Stimulated activated CD8-positive, alpha-beta memory T cell treated with anti-CD3 and anti-CD28 coated beads, Interleukin-15, amount 100 ng/mL, for 4 hours (primary cell): ENCODE measurements at regions not wholly inside any gene's neighbourhood (a gene's known extent, or its start where the extent isn't known, plus 50 kb on each side); places are given as distances from the start of the nearest gene placed in this dataset.
"Not testable (repeated sequence)": the region's sequence is repeated elsewhere in the genome, so short reads cannot be mapped to it uniquely, and the experiment has no call there.

Experiments used
- DNase-seq, 2 donors: peaks; one replicate each; pipeline ENCODE4 v3.0.0-alpha.2; 2020; ENCODE audit warnings: low read depth in 2 of 2

- no peak for DNase-seq
Measured at GRCh38 chr12:131375972-131376345, 334.9 kb upstream of the SFSWAP start.

- DNase-seq: no peak
Measured at GRCh38 chr12:131378176-131378842, 332.6 kb upstream of the SFSWAP start.

DNA sequence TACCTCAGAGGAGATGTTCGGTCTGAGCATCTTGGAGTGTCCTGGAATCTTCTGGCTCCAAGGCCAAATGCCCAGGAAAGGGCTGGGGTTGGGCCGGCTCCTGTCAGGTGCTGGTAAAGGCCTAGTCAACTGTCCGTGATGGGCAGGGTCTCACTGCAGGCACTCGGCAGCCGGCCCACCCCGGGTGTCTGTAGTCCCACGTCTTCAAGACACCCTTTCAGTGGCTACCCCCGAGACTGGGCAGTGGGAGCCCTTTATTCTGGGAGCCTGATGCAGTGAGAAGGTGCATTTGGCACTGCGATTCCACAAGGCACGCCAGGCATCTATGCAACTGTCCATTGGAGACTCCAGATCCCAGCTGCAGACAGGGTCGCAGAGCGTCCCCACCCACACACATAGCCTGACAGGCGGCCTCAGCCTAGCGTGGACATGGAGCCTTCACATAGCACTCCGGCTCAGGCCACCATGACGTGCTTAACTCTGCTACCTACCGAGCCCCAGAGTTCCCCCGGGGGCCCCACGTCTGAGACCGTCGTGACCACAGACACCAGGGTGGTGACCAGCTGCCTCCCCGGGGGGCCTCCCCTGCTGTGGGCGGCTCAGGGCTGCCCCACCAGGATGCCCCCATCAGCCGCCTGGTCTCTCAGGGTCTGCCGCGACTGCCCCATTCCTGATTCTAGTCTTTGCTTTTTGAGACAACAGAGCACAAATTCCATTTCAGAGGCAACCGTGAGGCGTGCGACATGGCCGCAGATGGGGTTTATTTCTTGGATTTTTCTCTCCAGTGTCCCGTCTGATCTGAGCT is 331.8 kb upstream of the SFSWAP start:
- DNase-seq: no peak

DNA sequence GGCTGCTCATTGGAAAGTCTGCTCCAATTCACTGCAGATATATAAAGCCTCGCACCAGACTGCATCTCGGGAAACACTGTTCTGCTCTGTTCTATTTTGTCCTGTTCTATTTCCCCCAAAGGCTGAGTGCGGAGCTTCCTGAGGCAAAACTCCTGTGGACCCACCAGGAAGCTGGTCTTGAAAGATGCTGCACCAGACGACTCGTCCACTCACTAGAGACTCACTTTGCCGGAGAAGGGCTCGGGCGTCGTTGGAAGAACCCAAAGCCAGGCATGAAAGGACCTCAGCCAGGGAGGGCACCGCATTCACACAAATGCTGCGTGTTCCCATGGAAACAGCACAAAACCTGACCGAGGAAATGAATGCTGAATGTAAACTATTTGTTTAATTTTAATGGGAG is 331.2 kb upstream of the SFSWAP start:
- no peak for DNase-seq

DNA sequence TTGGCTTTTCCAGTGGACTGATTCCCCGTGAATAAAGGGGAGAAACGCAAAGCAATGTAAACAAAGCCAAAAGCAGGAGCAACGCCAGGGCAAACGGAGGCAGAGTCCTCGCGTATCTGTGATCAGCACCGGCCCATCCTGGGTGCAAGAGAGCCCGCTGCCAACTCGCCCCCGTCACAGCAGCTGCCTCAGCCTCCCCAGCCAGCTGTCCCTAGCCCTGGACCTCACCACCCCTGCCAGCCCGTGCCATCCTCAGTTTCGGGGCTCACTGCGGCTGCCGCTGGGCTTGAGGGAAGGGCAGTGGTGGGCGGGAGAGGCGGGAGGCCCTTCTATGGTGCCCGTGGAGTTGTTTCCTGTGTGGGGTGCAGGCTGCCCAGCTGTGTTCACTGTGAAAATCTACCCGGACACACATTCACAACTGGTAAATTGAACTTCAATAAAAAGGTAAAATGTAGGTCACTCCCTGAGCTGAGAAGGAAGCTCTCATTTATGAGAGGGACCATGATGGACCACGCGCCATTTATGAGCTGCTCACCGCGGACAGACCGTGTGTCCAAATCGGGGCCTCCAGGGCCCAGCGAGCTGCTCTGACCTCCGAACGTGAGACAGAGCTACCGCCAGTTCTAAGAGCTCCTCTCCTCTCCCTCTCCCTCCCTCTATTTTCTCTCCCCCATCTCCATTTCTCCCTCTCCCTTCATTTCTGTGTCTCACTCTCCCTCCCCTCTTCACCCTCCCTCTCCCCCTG is 330.5 kb upstream of the SFSWAP start:
- no peak for DNase-seq

DNA sequence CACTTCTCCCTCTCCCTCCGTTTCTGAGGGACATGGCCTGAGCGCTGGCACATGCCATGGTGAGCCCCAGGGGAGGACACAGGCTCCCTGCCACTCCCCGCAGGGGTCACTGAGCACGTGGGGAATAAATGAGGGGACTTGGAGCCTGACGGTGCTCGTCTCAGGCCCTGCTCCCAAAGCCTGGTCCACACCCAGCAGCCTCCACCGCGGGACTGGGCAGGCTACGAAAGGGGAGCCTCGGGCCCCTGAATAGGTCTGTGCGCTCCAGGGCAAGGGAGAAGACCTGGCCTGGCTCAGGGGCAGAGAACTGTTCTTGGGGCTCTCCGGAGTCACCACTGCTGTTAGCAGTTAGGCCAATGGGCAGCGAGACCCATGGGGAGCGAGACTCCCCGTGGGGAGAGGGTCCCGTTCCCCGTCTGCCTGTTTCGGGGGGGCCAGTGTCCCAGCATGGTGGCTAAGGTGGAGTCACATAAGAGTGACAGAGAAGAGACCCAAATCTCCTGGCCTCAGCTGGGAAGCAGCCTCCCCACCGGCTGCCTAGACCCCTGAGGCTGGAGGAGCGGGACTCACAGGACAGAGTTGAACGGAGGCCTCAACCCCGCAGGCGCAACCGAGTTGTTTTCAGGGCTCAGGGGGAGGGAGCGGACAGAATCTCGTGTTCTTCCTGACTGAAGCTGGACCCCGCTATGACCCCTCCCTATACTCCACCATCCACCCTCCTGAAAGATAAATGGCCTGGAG is 329.8 kb upstream of the SFSWAP start:
- DNase-seq: no peak

DNA sequence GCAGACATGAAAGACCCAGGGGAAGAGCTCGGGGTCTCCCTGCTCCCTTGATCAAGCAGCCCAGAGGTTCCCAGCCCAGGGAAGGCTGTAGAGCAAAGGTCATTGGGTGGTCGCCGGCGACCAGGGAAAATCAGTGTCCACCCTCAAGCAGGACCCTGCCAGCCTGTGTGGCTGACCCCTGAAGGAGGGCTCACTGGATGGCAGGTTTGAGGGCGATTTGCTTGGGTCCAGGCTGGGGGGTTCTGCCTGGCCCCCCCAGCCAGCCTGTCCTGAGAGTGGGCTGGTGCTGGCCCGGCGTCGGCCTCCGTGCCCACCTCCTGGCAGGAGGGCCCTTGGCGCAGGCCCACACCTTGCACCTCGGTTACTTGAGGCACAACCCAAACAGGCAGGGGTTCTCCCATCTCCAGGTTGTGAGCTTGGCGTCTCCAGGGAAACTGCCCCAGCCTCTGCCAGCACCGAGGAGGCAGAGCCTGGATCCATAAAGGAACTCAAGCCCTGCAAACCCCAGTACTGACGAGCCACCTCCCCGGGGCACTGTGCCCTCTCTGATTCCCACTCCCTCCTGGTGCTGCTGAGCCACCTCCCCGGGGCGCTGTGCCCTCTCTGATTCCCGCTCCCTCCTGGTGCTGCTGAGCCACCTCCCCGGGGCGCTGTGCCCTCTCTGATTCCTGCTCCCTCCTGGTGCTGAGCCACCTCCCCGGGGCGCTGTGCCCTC is 329.0 kb upstream of the SFSWAP start:
- no peak for DNase-seq

DNA sequence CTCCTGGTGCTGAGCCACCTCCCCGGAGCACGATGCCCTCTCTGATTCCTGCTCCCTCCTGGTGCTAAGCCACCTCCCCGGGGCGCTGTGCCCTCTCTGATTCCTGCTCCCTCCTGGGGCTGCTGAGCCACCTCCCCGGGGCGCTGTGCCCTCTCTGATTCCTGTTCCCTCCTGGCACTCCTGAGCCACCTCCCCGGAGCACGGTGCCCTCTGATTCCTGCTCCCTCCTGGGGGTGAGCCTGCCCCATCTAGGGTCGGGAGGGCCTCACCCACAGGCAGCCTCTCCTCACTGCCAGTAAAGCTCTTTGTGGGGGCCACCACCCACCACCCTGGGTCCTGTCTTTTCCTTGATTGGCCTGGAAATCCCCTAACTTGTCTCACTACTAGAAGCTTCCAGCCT is 327.6 kb upstream of the SFSWAP start:
- no peak for DNase-seq

DNA sequence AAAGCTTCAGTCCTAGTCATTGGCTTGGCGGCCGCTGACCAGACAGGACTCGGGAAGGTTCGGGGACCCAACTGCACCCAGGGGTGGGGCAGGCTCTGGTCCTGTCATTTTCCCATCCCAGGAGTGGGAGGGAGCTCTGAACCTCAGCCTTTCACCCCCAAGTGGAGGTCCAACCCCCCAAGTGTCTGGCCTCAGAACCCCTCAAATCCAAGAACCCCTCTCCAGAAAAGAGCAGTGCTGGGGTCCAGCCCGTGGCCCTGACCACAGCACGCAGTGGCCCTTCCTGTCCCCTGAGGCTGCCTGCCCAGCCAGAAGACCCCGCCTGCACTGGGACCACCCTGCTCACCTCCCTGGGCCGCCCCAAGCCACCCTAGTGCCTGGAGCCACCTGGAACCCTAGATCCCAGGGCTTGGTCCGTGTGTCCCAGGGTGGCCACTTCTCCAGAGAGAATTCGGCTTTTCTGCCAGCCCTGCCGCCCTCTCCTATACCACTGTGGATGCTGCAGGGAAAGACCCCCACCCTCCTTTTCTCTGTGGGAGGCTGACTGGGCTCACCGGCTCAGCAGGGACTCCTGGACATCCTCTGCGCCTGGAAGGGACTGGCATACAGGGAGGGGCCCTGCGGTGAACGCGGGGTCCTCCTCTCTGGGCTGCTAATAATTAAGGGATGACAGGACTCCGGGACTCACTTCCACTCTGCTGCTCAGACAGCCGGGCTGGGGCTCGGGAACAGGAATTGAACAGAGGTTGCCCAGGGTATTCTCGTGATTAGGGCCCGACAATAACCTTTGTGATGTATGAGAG is 326.9 kb upstream of the SFSWAP start:
- DNase-seq: no peak

- DNase-seq: no peak
Measured at GRCh38 chr12:131384544-131384855, 326.4 kb upstream of the SFSWAP start.

DNA sequence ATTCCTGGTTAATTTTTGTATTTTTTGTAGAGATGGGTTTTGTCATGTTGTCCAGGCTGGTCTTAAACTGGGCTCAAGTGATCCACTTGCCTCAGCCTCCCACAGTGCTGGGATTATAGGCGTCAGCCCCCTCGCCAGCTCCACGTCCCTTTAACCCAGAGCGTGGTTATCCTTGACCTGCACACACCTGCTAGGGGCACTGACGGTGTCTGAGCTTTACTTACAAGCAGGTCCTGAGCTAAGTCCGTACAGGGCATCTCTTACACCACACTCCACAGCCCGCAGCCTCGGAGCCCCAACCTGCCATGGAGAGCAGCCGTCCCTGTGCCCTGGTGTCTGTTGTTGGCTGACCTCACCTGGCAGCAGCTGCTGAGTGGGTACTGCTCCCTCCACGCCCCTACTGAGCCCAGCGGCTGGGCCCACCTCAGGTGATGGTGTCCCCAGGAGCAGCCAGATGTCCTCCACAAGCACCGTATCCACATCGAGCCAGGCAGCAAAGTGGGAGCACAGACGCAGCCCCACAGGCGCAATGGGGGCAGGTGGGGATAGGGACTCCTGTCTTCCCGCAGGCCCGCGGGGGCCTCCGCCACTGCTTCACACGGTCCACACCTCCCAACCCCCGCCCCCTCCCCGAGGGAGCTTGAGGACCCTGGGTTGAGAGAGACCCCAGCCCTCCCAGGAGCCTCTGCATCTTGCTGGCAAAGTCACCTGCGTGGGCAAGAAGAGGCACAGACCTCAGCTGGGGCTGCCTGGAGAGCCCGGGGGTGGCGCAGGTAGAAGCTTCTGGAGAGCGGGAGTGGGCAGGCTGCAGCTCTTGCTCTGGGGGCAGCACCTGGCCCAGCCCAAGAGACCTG is 325.4 kb upstream of the SFSWAP start:
- no peak for DNase-seq

GRCh38 chr12:131386167-131386521 is 324.7 kb upstream of the SFSWAP start:
- DNase-seq: no peak

- DNase-seq: no peak
Measured at GRCh38 chr12:131386781-131387180, 324.1 kb upstream of the SFSWAP start.

GRCh38 chr12:131387281-131388163 is 323.4 kb upstream of the SFSWAP start:
- no peak for DNase-seq

DNA sequence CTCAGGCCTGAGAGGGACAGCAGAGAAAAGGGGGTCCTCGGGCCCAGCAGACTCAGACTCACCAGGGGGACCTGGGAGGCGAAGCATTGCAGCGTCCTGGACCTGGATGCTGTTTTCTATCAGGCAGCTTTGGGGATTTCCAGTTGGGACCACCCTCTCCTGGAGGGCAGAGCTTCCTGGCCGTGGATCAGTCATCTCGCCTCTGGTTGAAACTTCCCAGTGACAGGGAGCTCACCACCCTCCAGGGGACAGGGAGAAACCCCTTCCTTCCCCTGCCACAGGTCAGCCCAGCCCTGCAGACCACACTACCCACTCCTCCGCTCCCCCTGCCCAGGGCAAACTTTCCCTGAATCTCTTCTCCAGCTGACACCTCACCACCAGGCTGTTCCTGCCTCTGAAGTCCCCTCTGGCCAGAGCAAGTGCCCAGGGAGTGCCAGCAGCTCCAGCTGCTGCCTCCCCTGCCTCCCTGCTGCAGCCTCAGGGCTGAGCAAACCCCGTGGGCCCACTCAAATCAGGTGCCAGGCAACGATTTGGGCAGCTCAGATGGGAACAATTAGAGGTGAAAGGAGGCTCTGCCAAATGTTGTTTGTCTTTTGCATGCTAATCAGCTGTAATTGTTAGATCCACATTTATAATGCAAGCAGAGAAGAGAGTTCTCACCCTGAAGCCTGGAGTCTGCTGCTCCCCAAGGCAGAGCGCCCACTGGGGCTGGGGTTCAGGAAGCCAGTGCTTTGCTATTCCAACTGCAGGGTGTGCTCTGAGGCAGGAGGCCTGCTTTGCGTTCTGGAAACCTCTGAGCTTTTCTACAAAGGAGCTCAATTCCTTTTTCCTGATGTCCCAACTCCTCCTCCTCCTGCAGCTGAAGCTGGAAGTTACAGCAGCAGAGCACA is 322.5 kb upstream of the SFSWAP start:
- not testable (repeated sequence) for DNase-seq

DNA sequence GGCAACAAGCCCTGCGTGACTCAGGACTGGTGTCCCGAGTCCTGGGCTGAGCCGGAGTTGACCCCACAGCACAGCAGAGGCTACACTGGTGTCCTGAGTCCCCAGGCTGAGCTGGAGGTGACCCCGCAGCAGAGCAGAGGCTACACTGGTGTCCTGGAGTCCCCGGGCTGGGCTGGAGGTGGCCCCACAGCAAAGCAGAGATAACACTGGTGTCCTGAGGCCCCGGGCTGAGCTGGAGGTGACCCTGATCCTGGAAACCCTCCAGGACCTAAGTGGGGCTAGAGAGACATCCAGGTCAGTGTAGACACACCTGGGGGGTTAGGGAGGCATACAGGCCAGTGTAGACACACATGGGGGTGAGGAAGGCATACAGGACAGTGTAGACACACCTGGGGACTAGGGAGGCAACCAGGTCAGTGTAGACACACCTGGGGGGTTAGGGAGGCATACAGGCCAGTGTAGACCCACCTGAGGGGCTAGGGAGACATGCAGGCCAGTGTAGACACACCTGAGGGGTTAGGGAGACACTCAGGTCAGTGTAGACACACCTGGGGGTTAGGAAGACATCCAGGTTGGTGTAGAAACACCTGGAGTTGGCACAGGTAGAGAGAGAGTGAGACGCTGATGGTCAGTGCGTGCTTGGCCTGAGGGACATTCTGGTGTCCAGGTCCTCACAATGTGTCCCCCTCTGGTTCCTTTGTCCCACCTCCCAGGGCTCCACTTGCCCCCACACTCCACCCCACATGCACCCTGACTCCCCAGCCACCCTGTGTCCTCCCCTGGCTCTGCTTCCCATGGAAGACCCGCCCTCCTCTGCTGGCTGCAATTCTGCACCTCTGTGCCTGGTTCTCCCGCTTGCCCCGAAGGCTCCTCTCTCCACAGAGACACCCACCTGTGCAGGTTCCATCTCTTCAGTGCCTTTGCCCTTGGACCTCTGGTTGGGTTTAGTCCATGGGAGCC is 321.6 kb upstream of the SFSWAP start:
- DNase-seq: no peak
